Panc1 (cell line): ENCODE measurements at regions not wholly inside any gene's neighbourhood (a gene's known extent, or its start where the extent isn't known, plus 50 kb on each side); places are given as distances from the start of the nearest gene placed in this dataset.

Experiments
- CTCF ChIP-seq: fragments of 450-650 bp; IDR thresholded peaks from 2 replicates; pipeline ENCODE4 v1.5.1; 2017; ENCODE audit warnings: mild to moderate bottlenecking
- POLR2AphosphoS5 ChIP-seq: IDR thresholded peaks from 2 replicates; pipeline ENCODE4 v1.6.1; 2012; ENCODE audit warnings: mild to moderate bottlenecking, low read depth, low read length, moderate library complexity
- TCF7L2 ChIP-seq: IDR thresholded peaks from 2 replicates; pipeline ENCODE4 v1.6.1; 2011; ENCODE audit warnings: mild to moderate bottlenecking, low read depth, low read length, inconsistent platforms
- TF ChIP-seq, protein P1 (sequence below), 2 experiments: IDR thresholded peaks; 2 replicates each; pipeline ENCODE4 v1.6.1; 2011 to 2012; ENCODE audit warnings: low read depth in 2 of 2, control low read depth in 1 of 2, low read length in 1 of 2, mild to moderate bottlenecking in 1 of 2, moderate library complexity in 1 of 2; ENCODE audit not compliant: insufficient read depth in 1 of 2

GRCh38 chr3:127411083-127411727, 123.4 kb upstream of the PRR20G start:
- TF ChIP-seq CTCF (no peak), TCF7L2 (no peak), POLR2AphosphoS5 (no peak)
- TF ChIP-seq, protein P1, sequence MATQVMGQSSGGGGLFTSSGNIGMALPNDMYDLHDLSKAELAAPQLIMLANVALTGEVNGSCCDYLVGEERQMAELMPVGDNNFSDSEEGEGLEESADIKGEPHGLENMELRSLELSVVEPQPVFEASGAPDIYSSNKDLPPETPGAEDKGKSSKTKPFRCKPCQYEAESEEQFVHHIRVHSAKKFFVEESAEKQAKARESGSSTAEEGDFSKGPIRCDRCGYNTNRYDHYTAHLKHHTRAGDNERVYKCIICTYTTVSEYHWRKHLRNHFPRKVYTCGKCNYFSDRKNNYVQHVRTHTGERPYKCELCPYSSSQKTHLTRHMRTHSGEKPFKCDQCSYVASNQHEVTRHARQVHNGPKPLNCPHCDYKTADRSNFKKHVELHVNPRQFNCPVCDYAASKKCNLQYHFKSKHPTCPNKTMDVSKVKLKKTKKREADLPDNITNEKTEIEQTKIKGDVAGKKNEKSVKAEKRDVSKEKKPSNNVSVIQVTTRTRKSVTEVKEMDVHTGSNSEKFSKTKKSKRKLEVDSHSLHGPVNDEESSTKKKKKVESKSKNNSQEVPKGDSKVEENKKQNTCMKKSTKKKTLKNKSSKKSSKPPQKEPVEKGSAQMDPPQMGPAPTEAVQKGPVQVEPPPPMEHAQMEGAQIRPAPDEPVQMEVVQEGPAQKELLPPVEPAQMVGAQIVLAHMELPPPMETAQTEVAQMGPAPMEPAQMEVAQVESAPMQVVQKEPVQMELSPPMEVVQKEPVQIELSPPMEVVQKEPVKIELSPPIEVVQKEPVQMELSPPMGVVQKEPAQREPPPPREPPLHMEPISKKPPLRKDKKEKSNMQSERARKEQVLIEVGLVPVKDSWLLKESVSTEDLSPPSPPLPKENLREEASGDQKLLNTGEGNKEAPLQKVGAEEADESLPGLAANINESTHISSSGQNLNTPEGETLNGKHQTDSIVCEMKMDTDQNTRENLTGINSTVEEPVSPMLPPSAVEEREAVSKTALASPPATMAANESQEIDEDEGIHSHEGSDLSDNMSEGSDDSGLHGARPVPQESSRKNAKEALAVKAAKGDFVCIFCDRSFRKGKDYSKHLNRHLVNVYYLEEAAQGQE (IDR thresholded peaks at IDR 0.05; ENCODE audit: insufficient read depth in 1 of 2, low read depth in 2 of 2, low read length in 1 of 2) = no peak
